ENCODE measurements at regions not wholly inside any gene's neighbourhood (a gene's known extent, or its start where the extent isn't known, plus 50 kb on each side); places are given as distances from the start of the nearest gene placed in this dataset.

DNA sequence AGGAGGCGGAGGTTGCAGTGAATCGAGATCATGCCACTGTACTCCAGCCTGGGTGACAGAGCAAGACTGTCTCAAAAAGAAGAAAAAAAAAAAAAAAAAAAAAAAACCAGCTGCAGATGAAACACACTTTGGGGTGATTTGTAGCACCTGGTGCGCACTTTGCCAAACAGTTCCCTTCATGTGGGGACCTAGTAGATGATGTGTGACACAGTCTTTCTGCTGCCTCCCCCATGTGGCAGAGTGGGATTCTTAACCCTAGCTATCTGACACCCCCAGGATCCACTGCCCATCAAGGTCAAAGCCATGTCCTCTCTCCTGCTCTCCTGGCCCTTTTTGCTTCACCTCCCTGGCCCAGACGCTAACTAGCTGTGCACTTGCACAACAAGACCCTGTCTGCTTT is 52.1 kb upstream of the PDZD8 start:
- TF ChIP-seq, protein P1, sequence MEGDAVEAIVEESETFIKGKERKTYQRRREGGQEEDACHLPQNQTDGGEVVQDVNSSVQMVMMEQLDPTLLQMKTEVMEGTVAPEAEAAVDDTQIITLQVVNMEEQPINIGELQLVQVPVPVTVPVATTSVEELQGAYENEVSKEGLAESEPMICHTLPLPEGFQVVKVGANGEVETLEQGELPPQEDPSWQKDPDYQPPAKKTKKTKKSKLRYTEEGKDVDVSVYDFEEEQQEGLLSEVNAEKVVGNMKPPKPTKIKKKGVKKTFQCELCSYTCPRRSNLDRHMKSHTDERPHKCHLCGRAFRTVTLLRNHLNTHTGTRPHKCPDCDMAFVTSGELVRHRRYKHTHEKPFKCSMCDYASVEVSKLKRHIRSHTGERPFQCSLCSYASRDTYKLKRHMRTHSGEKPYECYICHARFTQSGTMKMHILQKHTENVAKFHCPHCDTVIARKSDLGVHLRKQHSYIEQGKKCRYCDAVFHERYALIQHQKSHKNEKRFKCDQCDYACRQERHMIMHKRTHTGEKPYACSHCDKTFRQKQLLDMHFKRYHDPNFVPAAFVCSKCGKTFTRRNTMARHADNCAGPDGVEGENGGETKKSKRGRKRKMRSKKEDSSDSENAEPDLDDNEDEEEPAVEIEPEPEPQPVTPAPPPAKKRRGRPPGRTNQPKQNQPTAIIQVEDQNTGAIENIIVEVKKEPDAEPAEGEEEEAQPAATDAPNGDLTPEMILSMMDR (IDR thresholded peaks at IDR 0.05) = no peak
- TF ChIP-seq, protein P2, sequence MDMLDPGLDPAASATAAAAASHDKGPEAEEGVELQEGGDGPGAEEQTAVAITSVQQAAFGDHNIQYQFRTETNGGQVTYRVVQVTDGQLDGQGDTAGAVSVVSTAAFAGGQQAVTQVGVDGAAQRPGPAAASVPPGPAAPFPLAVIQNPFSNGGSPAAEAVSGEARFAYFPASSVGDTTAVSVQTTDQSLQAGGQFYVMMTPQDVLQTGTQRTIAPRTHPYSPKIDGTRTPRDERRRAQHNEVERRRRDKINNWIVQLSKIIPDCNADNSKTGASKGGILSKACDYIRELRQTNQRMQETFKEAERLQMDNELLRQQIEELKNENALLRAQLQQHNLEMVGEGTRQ (IDR thresholded peaks at IDR 0.05) = no peak
- no peak for TF ChIP-seq RARB (CRISPR knock-in tag; IDR thresholded peaks at IDR 0.05)
- TF ChIP-seq EP300 (IDR thresholded peaks at IDR 0.05) = no peak

All from A549 (cell line).